HG03460 (cell line): ENCODE measurements at regions not wholly inside any gene's neighbourhood (a gene's known extent, or its start where the extent isn't known, plus 50 kb on each side); places are given as distances from the start of the nearest gene placed in this dataset.
"Not testable (repeated sequence)": the region's sequence is repeated elsewhere in the genome, so short reads cannot be mapped to it uniquely, and the experiment has no call there.

Source experiments
- ATAC-seq: cut with Tn5 transposase; IDR thresholded peaks from one replicate; pipeline ENCODE4 v1.9.1; 2021; ENCODE audit not compliant: unreplicated experiment

GRCh38 chr6:5840734-5841390 is 165.9 kb downstream of the NRN1 start:
- ATAC-seq = no peak

- ATAC-seq = no peak
These were observed 167.9 kb downstream of the NRN1 start for GRCh38 chr6:5838656-5839396.

DNA sequence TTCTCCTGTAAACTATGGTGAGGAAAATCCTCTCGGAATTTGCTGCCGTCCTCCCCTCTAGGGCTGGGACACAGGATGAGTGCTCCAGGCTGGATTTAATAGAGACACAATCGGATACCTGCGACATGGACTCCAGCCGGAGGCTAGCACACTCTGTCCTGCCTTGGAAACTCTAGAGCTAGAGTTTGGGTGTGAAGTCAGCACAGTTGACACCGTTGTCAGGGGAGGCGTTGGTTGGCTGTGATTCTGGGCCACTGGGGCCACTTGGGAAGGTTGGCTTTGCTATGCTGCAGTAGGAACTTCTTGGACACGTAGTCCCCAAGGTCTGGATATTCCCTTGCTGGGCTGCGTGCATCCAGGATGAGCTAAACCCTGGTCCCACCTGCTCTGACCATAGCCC is 169.4 kb downstream of the NRN1 start:
- ATAC-seq = no peak

DNA sequence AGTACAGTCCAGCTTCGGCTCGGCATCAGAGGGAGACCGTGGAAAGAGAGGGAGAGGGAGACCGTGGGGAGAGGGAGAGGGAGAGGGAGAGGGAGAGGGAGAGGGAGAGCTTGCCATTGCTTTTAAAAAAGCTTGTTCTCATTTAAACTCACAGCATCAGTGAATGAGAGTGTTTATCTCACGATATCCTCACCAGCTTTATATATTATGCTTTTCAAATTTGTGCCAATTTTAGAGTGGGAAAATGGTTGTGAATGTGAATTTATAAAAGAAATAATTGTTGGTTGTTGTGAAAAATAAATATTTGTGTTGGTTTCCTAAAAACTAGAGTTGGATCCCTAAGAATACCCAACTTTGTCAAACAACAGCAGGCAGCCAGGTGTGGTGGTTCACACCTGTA is 170.1 kb downstream of the NRN1 start:
- ATAC-seq = not testable (repeated sequence)

DNA sequence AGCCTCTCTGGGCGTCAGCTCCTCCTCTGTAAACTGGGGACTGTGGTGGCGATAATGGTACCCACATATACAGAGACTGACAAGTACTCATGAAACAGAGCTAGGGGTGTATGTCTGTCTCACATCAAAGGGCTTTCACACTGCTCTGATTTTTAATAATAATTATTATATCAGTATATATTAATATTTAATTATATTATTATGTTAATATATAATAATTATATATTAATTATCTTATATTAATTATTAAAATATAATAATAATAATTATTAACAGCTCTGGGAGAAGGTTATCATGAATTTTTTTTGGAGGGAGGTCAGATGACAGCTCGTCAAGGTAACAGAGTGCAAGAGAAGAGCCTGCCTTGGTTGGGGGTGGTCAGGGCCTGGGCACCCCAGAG is 173.6 kb downstream of the NRN1 start:
- no peak for ATAC-seq

DNA sequence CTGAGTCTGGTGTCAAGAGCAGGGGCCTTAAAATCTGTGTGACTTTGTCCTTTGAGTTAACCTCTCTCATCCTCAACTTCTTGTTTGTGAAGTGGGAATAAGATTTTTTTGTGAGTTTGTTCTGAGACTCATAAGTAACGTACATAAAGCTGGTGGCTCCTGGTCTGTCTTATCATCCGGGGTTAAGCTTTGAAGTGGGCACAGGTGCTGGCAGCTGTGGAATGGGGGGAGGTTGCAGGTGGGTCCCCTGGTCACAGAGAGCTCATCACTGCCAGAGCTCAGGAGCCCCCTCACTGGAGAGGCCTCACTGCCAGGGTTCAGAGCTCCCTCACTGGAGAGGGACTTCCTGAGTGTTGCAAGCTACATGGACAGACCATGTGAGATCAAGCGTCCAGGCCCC is 174.1 kb downstream of the NRN1 start:
- no peak for ATAC-seq

- peak; percentile 71 for ATAC-seq
These were observed 175.4 kb downstream of the NRN1 start for GRCh38 chr6:5831219-5831862.

GRCh38 chr6:5828296-5828695 is 178.4 kb downstream of the NRN1 start:
- ATAC-seq = no peak

DNA sequence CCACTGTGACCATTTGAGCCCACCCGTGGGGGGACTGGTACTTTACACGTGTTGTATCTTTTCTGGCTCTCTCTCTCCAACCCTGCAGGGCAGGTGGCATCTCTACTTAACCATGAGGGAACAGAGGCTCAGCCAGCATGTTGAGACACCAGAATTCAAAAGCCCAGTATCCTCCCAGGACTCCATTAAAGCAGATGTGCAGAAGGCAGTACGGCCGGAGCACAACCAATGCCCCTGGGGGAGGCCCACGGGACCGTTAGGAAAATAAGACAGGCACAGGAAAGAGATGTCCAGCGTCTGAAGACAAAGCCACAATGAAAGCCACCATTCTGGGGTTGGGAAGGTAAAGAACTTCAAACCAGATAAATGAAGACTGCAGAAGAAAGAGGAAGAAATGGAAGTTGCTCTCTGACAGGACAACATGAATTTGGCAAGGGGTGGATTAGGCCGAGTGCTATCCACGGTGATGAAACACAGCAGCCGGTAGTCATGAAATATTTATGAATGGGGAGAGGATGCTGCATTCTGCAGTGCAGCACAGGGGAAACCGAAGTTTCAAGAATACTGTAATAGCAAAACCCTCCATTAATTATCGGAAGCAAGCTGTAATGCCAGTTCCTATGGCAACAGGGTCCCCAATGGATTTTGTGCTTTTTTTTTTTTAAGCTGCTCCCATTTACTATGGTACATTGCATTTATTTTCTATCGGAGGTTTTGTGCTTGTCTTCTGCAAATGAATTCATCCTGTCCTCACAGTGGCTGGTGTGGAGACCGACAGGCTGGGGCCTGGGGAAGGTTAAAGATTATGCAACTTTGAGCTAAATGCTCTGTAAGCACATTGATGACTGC is 179.4 kb downstream of the NRN1 start:
- ATAC-seq = no peak

- not testable (repeated sequence) for ATAC-seq
These were observed 182.2 kb downstream of the NRN1 start for GRCh38 chr6:5824382-5824983.
